MM.1S (cell line): ENCODE measurements at regions not wholly inside any gene's neighbourhood (a gene's known extent, or its start where the extent isn't known, plus 50 kb on each side); places are given as distances from the start of the nearest gene placed in this dataset.

ENCODE experiments used
- CTCF ChIP-seq: fragments of 300-600 bp; sonication (generic); IDR thresholded peaks from 2 replicates; pipeline ENCODE4 v1.5.1; 2016; ENCODE audit warnings: antibody characterized with exemption, low read length, mixed read lengths
- EZH2 ChIP-seq: fragments of 300-600 bp; sonication (generic); optimal IDR thresholded peaks from 2 replicates; pipeline ENCODE3; 2017; ENCODE audit warnings: low read depth, mild to moderate bottlenecking, antibody characterized with exemption, low read length, mixed read lengths
- EZH2phosphoT487 ChIP-seq: fragments of 300-600 bp; sonication (generic); IDR thresholded peaks from 2 replicates; pipeline ENCODE4 v1.6.1; 2018; ENCODE audit warnings: antibody characterized with exemption, low read length

DNA sequence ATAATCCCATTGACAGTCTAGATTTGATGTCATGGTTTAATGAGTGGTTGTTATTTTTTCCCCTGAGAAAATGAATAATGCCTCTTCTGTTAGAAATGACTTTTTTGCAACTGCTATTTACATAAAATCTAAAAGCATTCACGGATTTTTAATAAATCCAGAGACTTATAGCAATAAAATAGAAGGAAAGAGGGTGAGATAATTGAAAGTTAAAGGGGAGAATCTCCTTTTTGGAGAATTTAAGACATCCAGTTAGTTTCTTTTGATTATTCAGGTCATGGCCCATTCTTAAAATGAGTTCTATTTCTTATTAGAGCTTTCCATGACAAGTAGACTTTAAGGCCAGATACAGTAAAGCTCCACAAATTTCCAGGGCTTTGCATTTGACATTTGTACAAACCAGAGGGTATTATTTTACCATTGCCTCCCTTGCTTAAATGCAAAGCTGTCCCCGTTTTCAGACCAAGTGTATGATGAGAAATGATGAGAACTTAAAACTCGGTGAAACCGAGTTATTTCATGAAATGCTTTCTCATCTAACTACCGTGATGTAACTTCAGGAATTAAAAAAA is 789.0 kb upstream of the SOX9 start:
- TF ChIP-seq CTCF (no peak), EZH2 (no peak), EZH2phosphoT487 (no peak)
